Endothelial cell of umbilical vein (primary cell): ENCODE measurements at regions not wholly inside any gene's neighbourhood (a gene's known extent, or its start where the extent isn't known, plus 50 kb on each side); places are given as distances from the start of the nearest gene placed in this dataset.

Experiments used
- FOS ChIP-seq: IDR thresholded peaks from 2 replicates; pipeline ENCODE4 v1.6.1; 2011; ENCODE audit warnings: mild to moderate bottlenecking, low read length, moderate library complexity, borderline replicate concordance; ENCODE audit not compliant: insufficient read depth
- GATA2 ChIP-seq: IDR thresholded peaks from 2 replicates; pipeline ENCODE4 v1.7.0; 2011; ENCODE audit warnings: low read depth, mild to moderate bottlenecking, moderate library complexity, mixed read lengths, low read length; ENCODE audit not compliant: insufficient read length, insufficient read depth
- POLR2A ChIP-seq: IDR thresholded peaks from 2 replicates; pipeline ENCODE4 v1.6.1; 2012; ENCODE audit warnings: low read depth, mild to moderate bottlenecking, control low read depth, low read length
- TF ChIP-seq, protein P1 (sequence below), 2 donors: IDR thresholded peaks; 1 replicate in 1 of 2; 2 replicates in 1 of 2; pipeline ENCODE4 v1.5.1; 2011; ENCODE audit warnings: low read length in 2 of 2, mild to moderate bottlenecking in 2 of 2, moderate library complexity in 2 of 2, control low read depth in 1 of 2, inconsistent platforms in 1 of 2, low read depth in 1 of 2; ENCODE audit not compliant: insufficient read depth in 1 of 2; ENCODE audit errors: extremely low read depth in 1 of 2
- TF ChIP-seq, protein P2 (sequence below): IDR thresholded peaks from 2 replicates; pipeline ENCODE4 v1.6.1; 2011; ENCODE audit not compliant: insufficient read depth, insufficient read length

GRCh38 chrX:99077099-99077498, 1333.0 kb downstream of the PCDH19 start:
- TF ChIP-seq, protein P1, sequence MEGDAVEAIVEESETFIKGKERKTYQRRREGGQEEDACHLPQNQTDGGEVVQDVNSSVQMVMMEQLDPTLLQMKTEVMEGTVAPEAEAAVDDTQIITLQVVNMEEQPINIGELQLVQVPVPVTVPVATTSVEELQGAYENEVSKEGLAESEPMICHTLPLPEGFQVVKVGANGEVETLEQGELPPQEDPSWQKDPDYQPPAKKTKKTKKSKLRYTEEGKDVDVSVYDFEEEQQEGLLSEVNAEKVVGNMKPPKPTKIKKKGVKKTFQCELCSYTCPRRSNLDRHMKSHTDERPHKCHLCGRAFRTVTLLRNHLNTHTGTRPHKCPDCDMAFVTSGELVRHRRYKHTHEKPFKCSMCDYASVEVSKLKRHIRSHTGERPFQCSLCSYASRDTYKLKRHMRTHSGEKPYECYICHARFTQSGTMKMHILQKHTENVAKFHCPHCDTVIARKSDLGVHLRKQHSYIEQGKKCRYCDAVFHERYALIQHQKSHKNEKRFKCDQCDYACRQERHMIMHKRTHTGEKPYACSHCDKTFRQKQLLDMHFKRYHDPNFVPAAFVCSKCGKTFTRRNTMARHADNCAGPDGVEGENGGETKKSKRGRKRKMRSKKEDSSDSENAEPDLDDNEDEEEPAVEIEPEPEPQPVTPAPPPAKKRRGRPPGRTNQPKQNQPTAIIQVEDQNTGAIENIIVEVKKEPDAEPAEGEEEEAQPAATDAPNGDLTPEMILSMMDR (IDR thresholded peaks at IDR 0.05; ENCODE audit: extremely low read depth in 1 of 2, insufficient read depth in 1 of 2, low read depth in 1 of 2, low read length in 2 of 2): no peak
- no peak for TF ChIP-seq POLR2A
- TF ChIP-seq, protein P2, sequence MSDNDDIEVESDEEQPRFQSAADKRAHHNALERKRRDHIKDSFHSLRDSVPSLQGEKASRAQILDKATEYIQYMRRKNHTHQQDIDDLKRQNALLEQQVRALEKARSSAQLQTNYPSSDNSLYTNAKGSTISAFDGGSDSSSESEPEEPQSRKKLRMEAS: no peak
- TF ChIP-seq FOS: no peak
- no peak for TF ChIP-seq GATA2
